ENCODE measurements at regions not wholly inside any gene's neighbourhood (a gene's known extent, or its start where the extent isn't known, plus 50 kb on each side); places are given as distances from the start of the nearest gene placed in this dataset.

DNA sequence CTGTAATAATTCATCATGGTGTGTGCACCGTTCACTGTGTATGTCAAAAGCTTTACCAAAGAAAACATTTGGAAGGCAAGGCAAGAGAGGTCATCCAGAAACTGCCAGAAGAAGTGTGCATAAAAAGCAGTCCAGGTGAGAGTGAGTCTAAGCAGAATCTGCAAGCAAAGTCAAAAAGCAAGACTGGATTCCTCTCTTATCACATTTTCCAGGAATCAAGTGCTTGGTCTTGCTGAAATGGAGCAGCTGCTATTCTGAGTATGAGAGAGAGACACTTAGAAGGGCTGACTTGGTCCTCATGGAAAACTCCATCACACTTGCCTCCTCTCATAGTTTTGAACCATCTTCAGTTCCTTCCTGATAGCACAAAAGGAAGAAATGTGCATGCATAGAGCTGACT is 231.3 kb downstream of the ANAPC1 start:
- no peak for DNase-seq (ENCODE audit: low spot score)

DNA sequence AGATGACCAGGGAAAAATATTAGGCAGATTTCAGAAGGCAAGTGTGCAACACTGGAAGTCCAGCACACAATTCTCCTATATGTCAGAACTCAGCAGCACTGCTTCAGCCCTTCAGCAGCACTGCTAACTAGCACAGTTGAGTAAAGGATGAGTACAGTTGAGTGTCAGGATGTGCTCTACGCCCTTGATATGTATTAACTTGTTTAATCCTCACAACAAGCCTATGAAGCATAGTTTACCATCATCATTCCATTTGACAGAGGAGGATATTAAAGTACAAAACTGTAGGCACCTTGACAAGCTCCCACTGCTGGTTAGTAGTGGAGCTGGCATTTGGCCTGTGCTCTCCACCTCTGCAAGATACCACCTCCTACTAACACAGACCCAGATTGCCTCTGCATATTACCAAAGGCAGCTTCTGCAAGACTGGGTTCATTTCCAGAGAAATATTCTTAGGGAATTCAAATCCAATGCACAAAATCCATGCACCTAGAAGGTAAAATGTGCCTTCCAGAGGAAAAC is 230.8 kb downstream of the ANAPC1 start:
- DNase-seq (ENCODE audit: low spot score) = no peak

DNA sequence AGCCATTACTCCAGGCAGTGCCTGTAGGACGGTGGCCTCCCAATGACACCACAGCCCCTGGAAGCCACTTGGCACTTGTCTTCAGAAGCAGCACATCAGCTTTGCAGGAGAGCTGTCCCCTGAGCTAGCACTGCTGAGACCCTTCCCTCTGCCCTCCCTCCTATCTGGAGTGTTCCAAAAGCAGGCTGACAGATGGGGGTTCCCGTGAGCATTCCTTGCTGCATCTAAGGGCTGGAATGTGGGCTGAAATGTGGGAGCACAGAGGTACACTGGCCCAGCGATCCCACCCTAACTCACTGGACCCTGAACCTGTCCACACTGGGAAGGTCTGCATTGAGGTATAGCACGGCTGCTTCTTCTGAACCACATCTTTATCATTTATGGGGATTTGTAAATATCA is 230.1 kb downstream of the ANAPC1 start:
- no peak for DNase-seq (ENCODE audit: low spot score)

DNA sequence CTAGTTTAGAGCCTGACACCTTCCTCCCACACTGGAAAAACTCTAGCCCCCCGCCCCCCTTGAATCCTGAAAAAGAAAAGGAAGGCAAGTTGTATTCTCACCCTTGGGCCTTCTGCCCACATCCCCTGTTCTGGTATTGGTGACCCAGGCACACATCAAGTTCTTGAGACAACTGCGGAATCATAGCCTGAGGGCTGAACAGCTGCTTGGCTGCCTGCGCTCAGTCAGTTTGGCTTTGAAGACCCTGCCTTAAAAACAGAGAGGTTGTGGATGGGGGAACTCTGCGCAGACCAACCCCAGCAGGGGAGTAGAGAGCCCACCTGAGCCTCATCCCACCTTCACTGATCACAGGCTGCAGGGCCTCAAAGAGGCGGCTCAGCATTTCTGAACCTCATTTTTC is 229.2 kb downstream of the ANAPC1 start:
- DNase-seq (ENCODE audit: low spot score) = no peak

GRCh38 chr2:111656436-111656835 is 227.6 kb downstream of the ANAPC1 start:
- no peak for DNase-seq (ENCODE audit: low spot score)

- no peak for DNase-seq (ENCODE audit: low spot score)
Observed at GRCh38 chr2:111656894-111657293, 227.1 kb downstream of the ANAPC1 start.

DNA sequence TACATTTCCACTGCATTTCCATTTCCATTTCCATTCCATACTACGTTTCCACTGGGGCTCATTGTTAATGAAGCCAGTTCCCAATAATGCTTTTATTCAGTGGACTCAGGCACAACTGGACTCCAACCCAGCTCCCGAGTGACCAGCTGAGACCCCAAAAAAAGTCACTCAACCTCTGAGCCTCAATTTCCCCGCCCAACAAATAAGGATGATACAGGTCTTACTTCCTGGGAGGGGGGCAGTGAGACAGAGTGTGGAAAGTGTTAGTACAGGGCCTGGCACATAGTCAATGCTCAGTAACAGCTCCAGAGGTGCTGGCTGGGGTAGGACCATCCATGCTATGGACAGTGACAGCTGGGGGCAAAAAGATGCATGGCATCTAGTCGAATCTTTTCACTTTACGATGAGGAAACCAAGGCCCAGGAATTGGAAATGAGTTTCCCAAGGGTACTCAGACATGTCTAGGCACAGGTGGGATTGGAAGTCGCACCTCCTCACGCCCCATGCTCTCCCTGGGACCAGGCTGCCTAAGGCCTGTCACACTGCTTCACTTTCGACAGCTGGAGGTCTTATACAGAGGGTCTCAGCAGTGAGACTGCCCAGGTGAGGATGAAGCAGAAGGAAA is 226.5 kb downstream of the ANAPC1 start:
- no peak for DNase-seq (ENCODE audit: low spot score)

- DNase-seq (ENCODE audit: low spot score) = peak; percentile 13
Observed at GRCh38 chr2:111659361-111660333, 224.3 kb downstream of the ANAPC1 start.

DNA sequence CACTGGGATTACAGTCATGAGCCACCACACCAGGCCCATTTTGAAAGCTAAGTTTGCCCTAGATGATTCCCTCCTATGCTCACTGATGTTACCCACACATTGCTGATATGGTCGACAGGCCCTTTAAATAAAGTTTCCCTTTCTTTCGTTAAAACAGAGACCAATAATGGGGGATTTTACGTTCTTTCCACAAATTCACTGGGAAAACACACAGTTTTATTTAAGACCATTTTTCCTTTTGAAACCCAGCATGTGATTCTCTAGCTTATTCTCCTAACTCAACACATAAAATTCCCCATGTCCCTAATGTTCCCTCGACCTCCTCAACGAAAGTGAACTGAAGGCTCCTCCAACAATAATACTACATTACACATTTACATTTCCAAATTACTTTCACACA is 223.2 kb downstream of the ANAPC1 start:
- DNase-seq (ENCODE audit: low spot score) = no peak

DNA sequence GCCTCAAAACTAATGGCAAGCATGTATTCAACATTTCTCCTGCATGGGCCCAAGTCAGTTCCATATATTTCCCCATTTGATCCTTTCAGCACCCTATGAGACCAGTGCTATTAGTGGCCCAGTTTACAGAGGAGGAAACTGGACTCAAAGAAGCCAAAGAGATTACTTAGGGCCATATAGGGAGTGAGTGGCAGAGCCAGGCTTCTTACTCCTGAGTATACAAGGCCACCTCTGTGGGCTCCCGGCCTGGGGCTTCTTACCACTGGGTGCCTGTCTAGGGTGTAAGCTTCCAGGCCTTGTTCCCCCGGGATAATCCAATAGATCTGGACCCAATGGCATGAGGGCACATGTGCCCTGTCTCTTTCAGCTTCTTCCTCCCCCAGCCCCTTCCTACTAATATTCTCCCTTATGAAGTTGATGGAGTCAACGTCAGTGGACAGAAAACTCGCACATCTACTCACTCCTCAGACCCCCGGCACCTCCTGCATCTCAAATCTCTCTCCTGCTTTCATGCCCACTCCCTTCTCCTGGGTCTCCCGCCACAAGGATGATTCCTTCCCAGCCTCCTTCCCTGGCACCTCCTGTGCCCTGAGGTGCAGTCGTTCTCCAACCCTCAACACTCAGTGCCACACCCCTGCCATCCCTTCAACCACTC is 222.6 kb downstream of the ANAPC1 start:
- DNase-seq (ENCODE audit: low spot score) = no peak

GRCh38 chr2:111662039-111662770 is 221.8 kb downstream of the ANAPC1 start:
- DNase-seq (ENCODE audit: low spot score) = no peak

DNA sequence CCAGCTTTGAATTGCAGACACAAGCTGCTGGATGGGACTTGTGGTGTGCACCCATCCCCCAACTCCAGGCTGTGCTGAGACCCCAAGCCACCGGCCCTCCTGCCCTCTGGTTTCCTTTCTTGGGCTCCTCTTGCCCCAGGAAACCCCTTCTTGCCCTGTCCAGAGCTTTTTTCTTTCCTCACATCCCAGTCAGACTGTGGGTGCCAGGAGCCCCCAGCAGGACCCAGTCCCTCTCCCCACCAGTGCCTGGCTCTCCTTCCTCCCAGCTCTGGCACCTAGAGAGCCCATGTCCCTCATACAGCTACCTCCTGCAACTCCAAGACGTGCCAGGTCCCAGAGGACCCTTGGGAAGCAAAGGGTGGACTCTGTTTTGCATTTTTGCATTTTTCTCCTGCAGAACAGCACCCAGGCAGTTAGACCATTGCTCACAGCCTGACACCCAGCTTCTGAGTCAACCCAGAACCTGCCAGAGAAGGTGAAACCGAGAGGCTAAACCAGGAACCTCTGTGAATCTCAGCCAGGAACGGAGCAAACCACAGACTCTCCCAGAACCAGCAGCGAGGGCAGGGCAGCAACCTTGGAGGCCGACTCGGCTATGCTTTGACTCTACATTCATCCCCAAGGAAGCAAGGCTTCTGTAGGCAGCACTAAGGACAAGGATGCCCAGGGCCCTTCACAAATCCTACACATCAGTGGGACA is 221.1 kb downstream of the ANAPC1 start:
- no peak for DNase-seq (ENCODE audit: low spot score)

GRCh38 chr2:111663471-111664274 is 220.3 kb downstream of the ANAPC1 start:
- no peak for DNase-seq (ENCODE audit: low spot score)

DNA sequence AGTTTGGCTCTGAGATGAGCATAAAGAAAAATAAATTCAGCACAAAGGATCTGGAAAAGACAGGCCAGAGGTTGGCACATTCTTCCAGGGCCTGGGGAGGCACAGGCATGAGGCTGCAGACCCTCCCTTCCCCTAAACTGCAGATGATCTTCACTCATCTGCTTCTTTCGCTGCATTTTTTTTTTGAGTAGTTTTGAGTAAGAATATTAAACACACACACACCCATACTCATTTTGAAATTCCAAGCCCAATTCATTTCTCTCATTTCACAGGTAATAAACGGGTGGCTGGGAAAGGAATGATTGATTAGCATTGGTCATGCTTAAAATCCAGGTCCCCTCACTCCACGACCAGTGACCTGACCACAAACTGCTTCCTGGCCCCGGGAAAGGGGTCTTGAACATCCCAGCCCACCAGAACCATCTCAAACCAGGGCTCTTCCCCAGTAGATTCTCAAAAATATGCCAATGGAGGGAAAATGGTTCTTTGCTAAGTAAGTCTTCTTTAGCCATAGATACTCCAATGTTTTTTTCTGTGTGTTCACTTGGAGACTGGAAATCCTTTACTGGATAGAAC is 219.6 kb downstream of the ANAPC1 start:
- DNase-seq (ENCODE audit: low spot score) = no peak

DNA sequence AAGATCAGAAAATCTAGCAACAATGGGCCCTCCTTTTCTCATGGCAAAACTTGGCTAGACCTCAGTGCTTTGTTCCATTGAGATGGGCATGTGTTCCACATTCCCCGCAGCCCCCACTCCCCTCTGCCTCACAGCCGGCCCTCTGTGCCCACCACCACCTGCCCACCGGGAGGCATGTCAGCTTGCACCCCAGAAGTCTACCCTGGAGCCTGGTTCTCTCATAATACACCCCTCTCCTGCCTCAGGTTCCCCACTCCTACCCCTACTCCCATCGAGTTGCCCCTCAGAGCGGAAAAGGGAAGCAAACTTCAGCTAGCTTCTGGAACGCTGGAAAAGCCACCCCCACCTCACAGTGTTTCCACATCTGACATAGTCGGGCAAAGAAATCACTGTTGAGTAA is 219.0 kb downstream of the ANAPC1 start:
- no peak for DNase-seq (ENCODE audit: low spot score)

- DNase-seq (ENCODE audit: low spot score) = no peak
Observed at GRCh38 chr2:111665551-111666116, 218.4 kb downstream of the ANAPC1 start.

DNA sequence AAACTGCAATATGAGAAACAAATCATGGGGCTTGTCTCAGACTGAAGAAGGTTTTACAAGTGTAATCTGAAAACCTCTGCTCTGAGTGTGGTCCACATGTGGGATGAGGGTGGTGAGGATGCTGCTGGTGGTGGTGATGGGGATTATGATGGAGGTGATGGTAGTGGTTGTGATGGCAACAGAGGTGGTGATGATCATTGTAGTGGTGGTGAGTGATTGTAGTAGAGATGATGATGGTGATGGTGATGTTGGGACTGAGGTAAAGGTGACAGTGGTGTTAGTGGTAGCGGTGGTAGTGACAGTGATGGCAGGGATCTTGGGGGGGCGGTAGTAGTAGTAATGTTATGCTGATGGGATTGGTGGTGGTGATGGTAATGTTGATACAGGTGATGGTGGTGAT is 217.8 kb downstream of the ANAPC1 start:
- no peak for DNase-seq (ENCODE audit: low spot score)

DNA sequence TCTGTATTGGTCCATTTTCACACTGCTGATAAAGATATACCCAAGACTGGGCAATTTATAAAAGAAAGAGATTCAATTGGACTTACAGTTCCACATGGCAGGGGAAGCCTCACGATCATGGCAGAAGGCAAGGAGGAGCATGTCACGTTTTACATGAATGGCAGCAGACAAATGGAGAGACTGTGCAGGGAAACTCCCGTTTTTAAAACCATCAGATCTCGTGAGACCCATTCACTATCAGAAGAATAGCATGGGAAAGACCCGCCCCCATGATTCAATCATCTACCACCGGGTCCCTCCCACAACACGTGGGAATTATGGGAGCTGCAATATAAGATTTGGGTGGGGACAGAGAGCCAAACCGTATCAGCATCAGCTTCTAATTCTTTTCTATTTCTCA is 217.0 kb downstream of the ANAPC1 start:
- DNase-seq (ENCODE audit: low spot score) = no peak

- no peak for DNase-seq (ENCODE audit: low spot score)
Observed at GRCh38 chr2:111667542-111668273, 216.3 kb downstream of the ANAPC1 start.
